ENCODE measurements at regions not wholly inside any gene's neighbourhood (a gene's known extent, or its start where the extent isn't known, plus 50 kb on each side); places are given as distances from the start of the nearest gene placed in this dataset.

DNA sequence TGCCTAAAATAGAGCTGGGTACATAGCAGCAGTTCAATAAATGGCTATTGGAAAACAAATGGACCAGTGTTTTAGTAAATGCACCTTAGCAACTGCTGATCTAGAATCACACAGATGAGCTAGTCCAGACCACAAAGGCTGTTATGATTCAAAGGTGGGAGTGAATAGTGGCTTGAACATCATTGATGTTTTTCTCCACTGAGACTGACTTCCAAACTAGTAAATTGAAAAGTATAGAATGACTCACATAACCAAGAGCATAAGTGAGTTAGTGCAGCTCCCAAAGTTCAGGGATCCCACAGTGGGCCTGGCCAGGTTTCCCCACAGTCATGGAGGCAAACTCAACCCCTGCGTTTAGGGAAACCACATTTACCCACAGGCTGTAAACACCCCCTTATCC is 106.7 kb upstream of the YPEL5 start:
- ChIA-PET CTCF (interaction anchor here (0.6 kb wide), 1 partner anchor 1004 kb away, joined by 4 read pairs; no protein-coding TSS in a partner anchor), POLR2A (ENCODE audit: low non-redundant PET) (no interaction called here)
- DNase-seq (ENCODE audit: low spot score), result no peak
- TF ChIP-seq, protein P1, sequence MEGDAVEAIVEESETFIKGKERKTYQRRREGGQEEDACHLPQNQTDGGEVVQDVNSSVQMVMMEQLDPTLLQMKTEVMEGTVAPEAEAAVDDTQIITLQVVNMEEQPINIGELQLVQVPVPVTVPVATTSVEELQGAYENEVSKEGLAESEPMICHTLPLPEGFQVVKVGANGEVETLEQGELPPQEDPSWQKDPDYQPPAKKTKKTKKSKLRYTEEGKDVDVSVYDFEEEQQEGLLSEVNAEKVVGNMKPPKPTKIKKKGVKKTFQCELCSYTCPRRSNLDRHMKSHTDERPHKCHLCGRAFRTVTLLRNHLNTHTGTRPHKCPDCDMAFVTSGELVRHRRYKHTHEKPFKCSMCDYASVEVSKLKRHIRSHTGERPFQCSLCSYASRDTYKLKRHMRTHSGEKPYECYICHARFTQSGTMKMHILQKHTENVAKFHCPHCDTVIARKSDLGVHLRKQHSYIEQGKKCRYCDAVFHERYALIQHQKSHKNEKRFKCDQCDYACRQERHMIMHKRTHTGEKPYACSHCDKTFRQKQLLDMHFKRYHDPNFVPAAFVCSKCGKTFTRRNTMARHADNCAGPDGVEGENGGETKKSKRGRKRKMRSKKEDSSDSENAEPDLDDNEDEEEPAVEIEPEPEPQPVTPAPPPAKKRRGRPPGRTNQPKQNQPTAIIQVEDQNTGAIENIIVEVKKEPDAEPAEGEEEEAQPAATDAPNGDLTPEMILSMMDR (conservative IDR thresholded peaks at IDR 0.05; ENCODE audit: low read depth), result no peak
- H3K27ac ChIP-seq, result no peak overlapping the region

- H3K27ac ChIP-seq, result no peak overlapping the region
- POLR2A ChIA-PET (ENCODE audit: low non-redundant PET), result no interaction called here
- CTCF ChIA-PET, result interaction anchor here (1.0 kb wide), 1 partner anchor 10 kb away, joined by 3 read pairs; no protein-coding TSS in a partner anchor
- TF ChIP-seq, protein P1 (conservative IDR thresholded peaks at IDR 0.05; ENCODE audit: low read depth), result no peak
- DNase-seq (ENCODE audit: low spot score), result no peak
Observed at GRCh38 chr2:30041884-30042283, 104.9 kb upstream of the YPEL5 start.

- no peak overlapping the region for H3K27ac ChIP-seq
- no peak for DNase-seq (ENCODE audit: low spot score)
- CTCF ChIA-PET, result interaction anchor here (0.8 kb wide), 1 partner anchor 18 kb away, joined by 4 read pairs; no protein-coding TSS in a partner anchor
- TF ChIP-seq, protein P1 (conservative IDR thresholded peaks at IDR 0.05; ENCODE audit: low read depth), result no peak
- POLR2A ChIA-PET (ENCODE audit: low non-redundant PET), result no interaction called here
Observed at GRCh38 chr2:30046396-30046795, 100.4 kb upstream of the YPEL5 start.

DNA sequence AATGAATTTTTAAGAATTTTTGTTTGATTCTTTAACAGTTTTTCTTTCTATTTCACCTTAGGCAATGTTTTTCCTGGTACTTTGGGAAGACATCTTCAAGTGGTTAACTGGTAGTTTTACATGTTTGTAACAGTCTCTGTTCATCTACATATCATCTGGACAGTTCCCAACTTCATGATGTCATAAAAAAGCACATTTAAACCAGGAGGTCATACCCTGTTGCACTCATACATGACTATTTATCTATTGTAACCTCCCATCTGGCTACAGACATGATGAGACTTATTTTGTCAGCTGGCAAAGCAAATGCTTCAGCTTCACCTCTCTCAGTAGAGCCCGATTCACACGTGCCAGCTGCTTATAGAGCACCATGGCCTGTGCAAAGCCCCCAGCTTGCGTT is 99.8 kb upstream of the YPEL5 start:
- TF ChIP-seq, protein P1 (conservative IDR thresholded peaks at IDR 0.05; ENCODE audit: low read depth), result no peak
- CTCF ChIA-PET, result no interaction called here
- POLR2A ChIA-PET (ENCODE audit: low non-redundant PET), result no interaction called here
- H3K27ac ChIP-seq, result no peak overlapping the region
- DNase-seq (ENCODE audit: low spot score), result no peak

GRCh38 chr2:30048636-30049175 is 98.1 kb upstream of the YPEL5 start:
- TF ChIP-seq, protein P1 (conservative IDR thresholded peaks at IDR 0.05; ENCODE audit: low read depth), result no peak
- CTCF ChIA-PET, result no interaction called here
- DNase-seq (ENCODE audit: low spot score), result no peak
- no peak overlapping the region for H3K27ac ChIP-seq
- POLR2A ChIA-PET (ENCODE audit: low non-redundant PET), result no interaction called here

DNA sequence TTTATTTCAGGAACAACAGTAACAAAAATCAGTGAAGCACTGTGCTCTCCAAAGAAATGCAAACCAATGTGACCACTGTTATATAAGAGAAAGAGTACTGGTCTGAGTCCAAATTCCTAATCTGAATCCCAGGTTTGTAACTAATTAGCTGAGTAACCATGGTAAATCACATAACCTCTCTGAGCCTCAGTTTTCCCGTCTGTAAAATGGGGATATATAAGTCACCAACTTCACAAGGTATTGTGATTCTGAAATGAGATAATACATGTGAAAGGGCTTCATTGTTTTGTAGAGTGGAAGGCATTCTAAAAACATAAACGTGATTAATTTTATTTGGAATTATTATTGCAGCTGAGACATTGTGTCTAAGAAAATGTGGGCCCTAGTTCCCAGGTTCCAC is 91.3 kb upstream of the YPEL5 start:
- POLR2A ChIA-PET (ENCODE audit: low non-redundant PET), result no interaction called here
- H3K27ac ChIP-seq, result no peak overlapping the region
- CTCF ChIA-PET, result no interaction called here
- DNase-seq (ENCODE audit: low spot score), result no peak
- TF ChIP-seq, protein P1 (conservative IDR thresholded peaks at IDR 0.05; ENCODE audit: low read depth), result no peak
